ENCODE measurements at regions not wholly inside any gene's neighbourhood (a gene's known extent, or its start where the extent isn't known, plus 50 kb on each side); places are given as distances from the start of the nearest gene placed in this dataset.

- TF ChIP-seq CTCF (IDR thresholded peaks at IDR 0.05; ENCODE audit: low read depth, low read length, poor library complexity, severe bottlenecking) (no peak), EZH2phosphoT487 (IDR thresholded peaks at IDR 0.05; ENCODE audit: borderline replicate concordance, low read length) (no peak)
Measured at GRCh38 chr10:3875842-3876235, 90.8 kb upstream of the KLF6 start.
